ENCODE measurements at regions not wholly inside any gene's neighbourhood (a gene's known extent, or its start where the extent isn't known, plus 50 kb on each side); places are given as distances from the start of the nearest gene placed in this dataset.
"Not testable (repeated sequence)": the region's sequence is repeated elsewhere in the genome, so short reads cannot be mapped to it uniquely, and the experiment has no call there.

GRCh38 chr5:103724271-103724670 lies 161.7 kb upstream of the NUDT12 start:
- no peak for DNase-seq (ENCODE audit: low spot score)

- DNase-seq (ENCODE audit: low spot score): no peak
Measured at GRCh38 chr5:103721183-103721582, 158.6 kb upstream of the NUDT12 start.

- DNase-seq (ENCODE audit: low spot score): no peak
Measured at GRCh38 chr5:103718108-103718507, 155.5 kb upstream of the NUDT12 start.

GRCh38 chr5:103708601-103709000 lies 146.0 kb upstream of the NUDT12 start:
- DNase-seq (ENCODE audit: low spot score): no peak

- DNase-seq (ENCODE audit: low spot score): no peak
Measured at GRCh38 chr5:103706939-103707682, 144.5 kb upstream of the NUDT12 start.

GRCh38 chr5:103703617-103704016 lies 141.0 kb upstream of the NUDT12 start:
- no peak for DNase-seq (ENCODE audit: low spot score)

GRCh38 chr5:103693517-103693916 lies 130.9 kb upstream of the NUDT12 start:
- DNase-seq (ENCODE audit: low spot score): no peak

- DNase-seq (ENCODE audit: low spot score): no peak
Measured at GRCh38 chr5:103690676-103691075, 128.1 kb upstream of the NUDT12 start.

- no peak for DNase-seq (ENCODE audit: low spot score)
Measured at GRCh38 chr5:103679873-103680272, 117.3 kb upstream of the NUDT12 start.

- DNase-seq (ENCODE audit: low spot score): not testable (repeated sequence)
Measured at GRCh38 chr5:103676198-103676597, 113.6 kb upstream of the NUDT12 start.

- DNase-seq (ENCODE audit: low spot score): no peak
Measured at GRCh38 chr5:103674739-103675138, 112.2 kb upstream of the NUDT12 start.

- DNase-seq (ENCODE audit: low spot score): no peak
Measured at GRCh38 chr5:103674251-103674650, 111.7 kb upstream of the NUDT12 start.

- no peak for DNase-seq (ENCODE audit: low spot score)
Measured at GRCh38 chr5:103669615-103670014, 107.0 kb upstream of the NUDT12 start.

GRCh38 chr5:103668281-103668680 lies 105.7 kb upstream of the NUDT12 start:
- no peak for DNase-seq (ENCODE audit: low spot score)

GRCh38 chr5:103667068-103667467 lies 104.5 kb upstream of the NUDT12 start:
- DNase-seq (ENCODE audit: low spot score): no peak

GRCh38 chr5:103657301-103657700 lies 94.7 kb upstream of the NUDT12 start:
- no peak for DNase-seq (ENCODE audit: low spot score)

- DNase-seq (ENCODE audit: low spot score): no peak
Measured at GRCh38 chr5:103648086-103648485, 85.5 kb upstream of the NUDT12 start.

- no peak for DNase-seq (ENCODE audit: low spot score)
Measured at GRCh38 chr5:103646698-103647614, 84.4 kb upstream of the NUDT12 start.

- no peak for DNase-seq (ENCODE audit: low spot score)
Measured at GRCh38 chr5:103645816-103646215, 83.2 kb upstream of the NUDT12 start.

GRCh38 chr5:103638979-103639378 lies 76.4 kb upstream of the NUDT12 start:
- no peak for DNase-seq (ENCODE audit: low spot score)

- DNase-seq (ENCODE audit: low spot score): no peak
Measured at GRCh38 chr5:103624675-103625074, 62.1 kb upstream of the NUDT12 start.

GRCh38 chr5:103624035-103624480 lies 61.5 kb upstream of the NUDT12 start:
- DNase-seq (ENCODE audit: low spot score): no peak

GRCh38 chr5:103623425-103623824 lies 60.8 kb upstream of the NUDT12 start:
- DNase-seq (ENCODE audit: low spot score): no peak
